T-helper 1 cell treated with Interleukin-12 subunit alpha and Interleukin-12 subunit beta and Interleukin-4 antibody, amounts not matched to agents 30 μg/mL and 1 μg/mL, for 36 hours (primary cell): ENCODE measurements at regions not wholly inside any gene's neighbourhood (a gene's known extent, or its start where the extent isn't known, plus 50 kb on each side); places are given as distances from the start of the nearest gene placed in this dataset.
"Not testable (repeated sequence)": the region's sequence is repeated elsewhere in the genome, so short reads cannot be mapped to it uniquely, and the experiment has no call there.

Experiments used
- H3K27ac Mint-ChIP-seq: one replicate; pipeline ENCODE4 v1.8.0; 2021; ENCODE audit warnings: mild to moderate bottlenecking, mixed read lengths
- H3K27me3 Mint-ChIP-seq: one replicate; pipeline ENCODE4 v1.8.0; 2021; ENCODE audit warnings: low read depth, mixed read lengths
- H3K36me3 Mint-ChIP-seq: one replicate; pipeline ENCODE4 v1.8.0; 2021; ENCODE audit warnings: low read depth, mixed read lengths
- H3K4me1 Mint-ChIP-seq: one replicate; pipeline ENCODE4 v1.8.0; 2021; ENCODE audit warnings: low read depth, mixed read lengths
- H3K4me3 Mint-ChIP-seq: one replicate; pipeline ENCODE4 v1.8.0; 2021; ENCODE audit warnings: mild to moderate bottlenecking, moderate library complexity, mixed read lengths
- H3K9me3 Mint-ChIP-seq: one replicate; pipeline ENCODE4 v1.8.0; 2021; ENCODE audit warnings: mixed read lengths

DNA sequence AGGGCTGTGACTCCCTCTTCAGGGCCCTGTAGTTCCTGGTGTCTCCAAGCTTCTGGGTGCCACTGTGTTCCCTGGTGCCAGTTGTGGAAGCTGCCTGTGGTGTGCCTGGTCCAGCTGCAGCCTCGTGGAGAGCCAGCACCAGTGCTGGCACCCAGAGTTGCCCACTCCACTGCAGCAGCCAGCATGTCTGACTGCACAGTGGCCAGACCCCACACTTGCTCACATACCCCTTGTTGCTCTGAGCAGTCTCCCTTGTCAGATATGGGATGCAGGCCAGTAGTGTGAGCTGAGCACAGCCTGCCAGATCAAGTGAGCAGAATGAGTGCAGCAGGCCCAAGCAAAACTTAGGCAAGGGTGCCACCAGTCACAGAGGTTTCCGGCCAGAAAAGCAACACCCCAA, 108.6 kb downstream of the ZMAT1 start:
- Mint-ChIP-seq H3K4me1 (no peaks in the 10 kb centered on the region), H3K27ac (no peak overlapping the region), H3K36me3 (no peaks in the 10 kb centered on the region), H3K27me3 (no peaks in the 10 kb centered on the region), H3K9me3 (no peaks in the 10 kb centered on the region), H3K4me3 (no peak overlapping the region)

DNA sequence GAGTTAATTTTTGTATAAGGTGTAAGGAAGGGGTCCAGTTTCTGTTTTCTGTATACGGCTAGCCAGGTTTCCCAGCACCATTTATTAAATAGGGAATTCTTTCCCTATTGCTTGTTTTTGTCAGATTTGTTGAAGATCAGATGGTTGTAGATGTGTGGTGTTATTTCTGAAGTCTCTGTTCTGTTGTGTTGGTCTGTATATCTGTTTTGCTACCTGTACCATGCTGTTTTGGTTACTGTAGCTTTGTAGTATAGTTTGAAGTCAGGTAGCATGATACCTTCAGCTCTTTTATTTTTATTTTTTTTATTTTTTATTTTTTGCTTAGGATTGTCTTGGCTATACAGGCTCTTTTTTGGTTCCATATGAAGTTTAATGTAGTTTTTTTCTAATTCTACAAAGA, 114.1 kb downstream of the ZMAT1 start:
- not testable (repeated sequence) for H3K36me3 Mint-ChIP-seq, H3K4me3 Mint-ChIP-seq, H3K27me3 Mint-ChIP-seq, H3K4me1 Mint-ChIP-seq, H3K27ac Mint-ChIP-seq, H3K9me3 Mint-ChIP-seq

DNA sequence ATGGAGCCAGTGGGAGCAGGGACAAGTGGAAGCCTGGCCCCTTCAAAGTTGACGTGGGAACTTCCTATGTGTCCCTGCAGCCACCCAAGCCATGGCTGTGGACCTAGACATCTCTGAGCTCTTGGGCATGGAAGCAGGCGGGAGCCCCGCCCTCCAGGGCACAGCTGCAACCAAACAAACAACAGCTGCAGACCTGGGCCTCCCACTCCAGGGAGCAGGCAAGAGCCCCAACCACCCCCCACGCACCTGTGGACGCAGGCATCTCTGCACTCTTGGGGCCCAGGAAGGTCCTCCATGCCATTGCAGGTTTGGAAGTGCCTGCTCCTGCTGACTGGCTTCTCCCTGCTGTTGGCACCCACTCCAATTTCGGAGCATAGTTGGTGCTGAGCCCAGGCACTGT, 118.6 kb downstream of the ZMAT1 start:
- Mint-ChIP-seq H3K4me3 (no peak overlapping the region), H3K36me3 (no peaks in the 10 kb centered on the region), H3K9me3 (no peaks in the 10 kb centered on the region), H3K27ac (no peak overlapping the region), H3K4me1 (no peaks in the 10 kb centered on the region), H3K27me3 (no peaks in the 10 kb centered on the region)

DNA sequence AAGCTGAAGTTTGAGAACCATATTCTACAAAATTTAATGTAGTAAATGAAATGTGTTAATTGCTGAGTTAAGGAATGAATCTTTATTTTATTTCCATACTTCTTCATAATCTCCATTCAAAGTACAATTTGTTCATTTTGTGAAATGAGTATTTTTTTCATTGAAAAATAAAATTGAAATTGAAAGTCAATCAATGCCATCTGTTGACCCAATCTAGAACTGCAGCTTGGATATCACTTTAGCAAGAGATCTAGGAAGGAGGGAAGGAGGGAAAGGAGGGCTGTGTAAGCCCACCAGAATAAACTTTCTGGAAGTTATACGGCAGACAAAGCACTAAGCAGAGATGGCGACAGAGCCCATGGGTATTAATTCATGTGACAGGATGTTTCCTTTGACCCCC, 128.4 kb downstream of the ZMAT1 start:
- peaks cover 3% of the 10 kb centered on the region for H3K4me1 Mint-ChIP-seq
- H3K36me3 Mint-ChIP-seq = no peaks in the 10 kb centered on the region
- no peak overlapping the region for H3K27ac Mint-ChIP-seq
- no peaks in the 10 kb centered on the region for H3K27me3 Mint-ChIP-seq
- no peak overlapping the region for H3K4me3 Mint-ChIP-seq
- no peaks in the 10 kb centered on the region for H3K9me3 Mint-ChIP-seq

DNA sequence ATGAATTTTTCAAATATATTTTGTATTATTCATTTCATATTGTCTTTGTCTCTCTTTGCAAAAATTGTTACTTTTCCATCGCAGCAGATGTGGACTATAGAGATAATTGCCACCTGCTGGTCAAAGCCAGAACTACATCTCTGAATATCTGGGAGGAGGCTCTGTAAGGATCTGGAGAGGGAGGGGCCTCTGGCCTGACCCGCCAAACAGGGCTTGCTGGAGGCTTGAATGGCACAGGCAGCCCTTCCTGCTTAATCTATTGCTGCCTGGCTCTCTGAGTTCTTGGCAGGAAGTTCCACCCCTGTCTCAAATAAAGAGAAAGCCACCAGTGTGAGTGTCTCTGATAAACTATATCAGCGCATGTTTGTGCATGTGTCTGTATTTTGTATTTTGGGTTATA, 132.4 kb downstream of the ZMAT1 start:
- H3K27ac Mint-ChIP-seq = no peak overlapping the region
- no peaks in the 10 kb centered on the region for H3K36me3 Mint-ChIP-seq
- H3K4me3 Mint-ChIP-seq = peak overlapping the region; percentile 58
- H3K4me1 Mint-ChIP-seq = peaks cover 3% of the 10 kb centered on the region
- no peaks in the 10 kb centered on the region for H3K27me3 Mint-ChIP-seq
- no peaks in the 10 kb centered on the region for H3K9me3 Mint-ChIP-seq

DNA sequence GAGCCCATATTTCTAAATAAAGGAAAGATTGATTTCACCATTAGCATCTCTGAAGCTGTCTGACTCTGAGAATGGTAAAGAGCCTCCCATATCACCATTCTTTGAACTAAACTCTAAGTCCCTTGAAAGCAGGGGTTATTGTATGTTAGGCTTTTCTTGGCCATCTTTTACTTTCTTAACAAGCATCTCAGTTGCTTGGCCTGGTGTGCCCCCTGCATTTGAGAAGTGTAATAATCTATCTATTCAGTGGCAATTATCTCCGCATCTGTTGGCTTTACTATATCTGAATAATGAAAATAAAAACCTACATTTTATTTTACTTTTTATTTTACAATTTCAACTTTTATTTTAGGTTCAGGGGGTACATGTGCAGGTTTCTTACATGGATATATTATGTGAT, 128.3 kb upstream of the ARMCX2 start:
- peaks cover 3% of the 10 kb centered on the region for H3K27me3 Mint-ChIP-seq
- H3K4me1 Mint-ChIP-seq = no peaks in the 10 kb centered on the region
- H3K9me3 Mint-ChIP-seq = no peaks in the 10 kb centered on the region
- H3K27ac Mint-ChIP-seq = no peak overlapping the region
- no peaks in the 10 kb centered on the region for H3K36me3 Mint-ChIP-seq
- no peak overlapping the region for H3K4me3 Mint-ChIP-seq

DNA sequence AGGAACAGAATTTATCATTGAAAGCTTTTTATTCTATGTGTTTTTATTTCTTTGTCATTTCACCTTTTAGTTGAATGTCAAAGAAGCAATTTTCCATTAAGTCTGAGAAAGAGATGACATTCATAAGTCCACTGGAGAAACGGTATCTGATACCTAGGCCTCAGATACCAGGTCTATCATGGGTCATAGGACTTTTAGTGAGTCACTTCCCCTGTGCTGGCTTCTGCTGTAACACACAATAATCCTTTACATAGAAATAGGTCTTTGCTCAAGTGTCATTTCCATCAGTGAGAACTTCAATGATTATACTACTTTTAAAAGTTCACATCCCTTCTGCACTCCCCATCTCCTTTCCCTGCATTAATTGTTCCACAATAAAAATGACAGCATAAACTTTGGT, 125.5 kb upstream of the ARMCX2 start:
- Mint-ChIP-seq H3K9me3 (no peaks in the 10 kb centered on the region), H3K4me3 (no peak overlapping the region), H3K27me3 (no peaks in the 10 kb centered on the region), H3K27ac (no peak overlapping the region), H3K4me1 (no peaks in the 10 kb centered on the region), H3K36me3 (no peaks in the 10 kb centered on the region)

DNA sequence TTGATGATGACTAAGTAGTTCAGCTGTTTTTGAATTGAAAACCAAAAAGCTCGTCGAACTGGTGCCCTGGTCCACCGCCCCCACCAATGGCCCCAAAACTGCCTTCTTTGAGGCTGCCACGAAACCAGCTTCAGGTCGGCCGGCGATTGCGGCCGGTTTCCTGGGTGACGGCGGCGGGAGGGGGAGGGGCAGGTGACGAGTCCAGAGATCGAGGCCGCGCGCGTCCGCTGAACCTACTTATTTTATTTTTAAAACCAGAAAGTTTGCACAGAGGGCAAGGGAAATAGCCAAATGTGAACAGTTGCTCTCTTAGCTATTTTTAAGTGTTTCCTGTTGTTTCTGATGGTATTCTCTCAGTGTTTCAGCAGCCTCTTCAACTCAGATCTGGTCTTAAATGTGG, 120.8 kb upstream of the ARMCX2 start:
- H3K4me3 Mint-ChIP-seq, H3K27ac Mint-ChIP-seq, H3K27me3 Mint-ChIP-seq, H3K36me3 Mint-ChIP-seq, H3K9me3 Mint-ChIP-seq, H3K4me1 Mint-ChIP-seq: not testable (repeated sequence)

DNA sequence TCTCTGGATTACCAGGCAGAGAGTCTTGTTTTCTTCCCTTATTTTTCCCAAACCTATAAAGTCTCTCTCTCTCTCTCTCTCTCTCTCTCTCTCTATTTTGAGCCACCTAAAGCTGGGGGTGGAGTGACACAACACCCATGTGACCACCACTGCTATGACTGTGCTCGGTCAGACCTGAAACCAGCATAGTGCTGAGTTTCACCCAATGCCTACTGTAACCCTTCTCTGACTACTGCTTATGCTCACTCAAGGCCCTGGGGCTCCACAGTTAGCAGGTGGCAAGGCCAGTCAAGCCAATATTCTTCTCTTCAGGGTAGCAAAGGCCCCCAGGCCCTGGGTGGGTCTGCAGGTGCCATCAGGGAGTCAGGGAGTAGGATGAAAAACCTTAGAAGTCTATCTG, 114.7 kb upstream of the ARMCX2 start:
- Mint-ChIP-seq H3K36me3 (no peaks in the 10 kb centered on the region), H3K4me1 (no peaks in the 10 kb centered on the region), H3K4me3 (no peak overlapping the region), H3K27ac (no peak overlapping the region), H3K27me3 (peaks cover 4% of the 10 kb centered on the region), H3K9me3 (no peaks in the 10 kb centered on the region)

DNA sequence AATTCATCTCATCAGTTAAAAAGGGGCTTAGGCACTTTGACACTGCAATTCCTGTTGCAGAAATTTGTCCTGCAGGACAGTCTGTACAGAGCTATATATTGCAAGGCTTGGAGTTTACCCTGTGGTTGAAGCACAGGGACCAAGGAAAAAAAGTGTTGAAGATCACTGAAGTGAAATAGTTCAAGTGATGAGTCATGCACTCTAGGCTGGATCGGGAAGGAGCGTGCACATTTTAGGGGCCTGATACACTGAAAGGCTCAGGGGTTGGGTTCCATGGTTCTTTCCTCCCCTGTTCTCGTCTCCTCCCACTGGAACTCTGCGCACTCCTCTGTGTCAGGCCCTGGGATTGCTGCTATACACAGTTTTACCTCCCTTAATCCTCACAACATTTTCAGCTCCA, 104.9 kb upstream of the ARMCX2 start:
- Mint-ChIP-seq H3K27me3 (peaks cover 4% of the 10 kb centered on the region), H3K9me3 (no peaks in the 10 kb centered on the region), H3K27ac (no peak overlapping the region), H3K36me3 (no peaks in the 10 kb centered on the region), H3K4me1 (no peaks in the 10 kb centered on the region), H3K4me3 (no peak overlapping the region)

DNA sequence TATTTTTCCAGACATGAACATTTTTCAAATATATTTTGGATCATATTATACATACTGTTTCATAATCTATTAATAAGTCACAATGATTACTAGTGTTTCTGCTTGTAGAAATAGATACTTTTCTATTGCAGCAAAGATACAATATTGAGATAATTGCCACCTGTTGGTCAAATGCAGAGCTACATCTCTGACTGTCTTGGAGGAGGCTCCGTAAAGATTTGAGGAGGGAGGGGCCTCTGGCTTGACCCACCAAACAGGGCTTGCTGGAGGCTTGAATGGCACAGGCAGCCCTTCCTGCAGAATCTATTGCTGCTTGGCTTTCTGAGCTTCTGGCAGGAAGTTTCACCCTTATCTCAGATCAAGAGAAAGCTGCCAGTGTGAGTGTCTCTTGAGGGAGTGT, 99.3 kb upstream of the ARMCX2 start:
- Mint-ChIP-seq H3K27ac (no peak overlapping the region), H3K27me3 (peaks cover 4% of the 10 kb centered on the region), H3K4me1 (no peaks in the 10 kb centered on the region), H3K9me3 (no peaks in the 10 kb centered on the region), H3K4me3 (no peak overlapping the region), H3K36me3 (no peaks in the 10 kb centered on the region)

DNA sequence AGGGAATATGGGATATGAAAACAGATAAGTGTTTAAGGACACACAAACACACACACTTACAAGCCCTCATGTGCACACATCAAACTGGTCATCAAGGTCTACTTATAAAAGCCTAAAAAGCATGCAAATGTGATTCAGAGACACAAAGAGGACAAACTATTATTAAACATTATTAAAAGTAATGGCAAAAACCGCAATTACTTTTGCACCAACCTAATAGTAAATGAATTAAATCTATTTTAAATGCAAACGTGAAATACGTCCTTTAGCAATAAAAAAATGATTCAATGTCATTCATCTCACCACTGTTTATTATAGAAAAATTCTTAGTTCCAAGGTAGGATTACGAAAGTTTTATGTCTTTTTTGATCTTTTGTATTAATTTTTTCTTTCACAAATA, 91.1 kb upstream of the ARMCX2 start:
- H3K4me1 Mint-ChIP-seq = no peaks in the 10 kb centered on the region

DNA sequence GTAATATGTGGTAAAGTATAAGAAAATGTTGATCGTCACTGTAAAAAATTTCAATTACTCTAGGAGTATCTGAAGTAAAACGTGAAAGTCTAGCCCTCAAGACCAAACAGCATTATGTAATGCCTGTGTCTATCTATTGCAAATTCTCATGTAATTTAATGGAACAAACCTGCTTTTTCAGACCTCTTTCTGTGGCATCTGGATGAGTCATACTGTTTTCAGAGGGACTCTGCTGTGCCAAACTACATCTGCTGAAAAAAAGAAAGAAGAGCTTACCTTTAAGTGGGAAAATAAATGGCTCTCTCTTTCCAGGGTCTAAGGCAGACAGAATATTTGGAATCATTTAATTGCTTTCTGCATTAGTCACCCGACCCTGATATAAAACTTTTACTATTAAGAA, 89.8 kb upstream of the ARMCX2 start:
- no peak overlapping the region for H3K4me3 Mint-ChIP-seq
- H3K36me3 Mint-ChIP-seq = no peaks in the 10 kb centered on the region
- no peaks in the 10 kb centered on the region for H3K9me3 Mint-ChIP-seq
- H3K27ac Mint-ChIP-seq = no peak overlapping the region
- peaks cover 3% of the 10 kb centered on the region for H3K27me3 Mint-ChIP-seq
- no peaks in the 10 kb centered on the region for H3K4me1 Mint-ChIP-seq

More for the DNA sequence above, 91.1 kb upstream of the ARMCX2 start:
- Mint-ChIP-seq H3K27ac (no peak overlapping the region), H3K4me3 (no peak overlapping the region), H3K36me3 (no peaks in the 10 kb centered on the region), H3K9me3 (no peaks in the 10 kb centered on the region), H3K27me3 (no peaks in the 10 kb centered on the region)

DNA sequence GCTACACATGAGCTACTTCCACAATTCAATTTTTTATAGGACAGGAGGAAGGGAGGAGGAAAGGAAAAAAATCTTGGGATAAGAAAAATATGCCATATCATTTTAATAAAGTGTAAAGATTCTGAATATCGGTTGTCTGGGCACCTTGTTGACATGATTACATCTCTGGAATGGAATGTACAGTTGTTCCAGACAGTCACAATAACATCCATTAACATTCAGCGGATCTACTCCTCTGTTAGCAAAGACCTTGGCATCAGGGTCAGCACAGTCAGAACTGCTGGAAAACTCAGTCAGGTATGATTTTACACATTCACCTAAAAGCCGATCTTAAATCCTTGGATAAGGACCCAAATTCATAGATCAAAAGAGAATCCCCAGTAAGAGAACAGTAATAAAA, 85.4 kb upstream of the ARMCX2 start:
- Mint-ChIP-seq H3K36me3 (no peaks in the 10 kb centered on the region), H3K9me3 (no peaks in the 10 kb centered on the region), H3K27me3 (peaks cover 6% of the 10 kb centered on the region), H3K27ac (no peak overlapping the region), H3K4me1 (no peaks in the 10 kb centered on the region), H3K4me3 (no peak overlapping the region)

DNA sequence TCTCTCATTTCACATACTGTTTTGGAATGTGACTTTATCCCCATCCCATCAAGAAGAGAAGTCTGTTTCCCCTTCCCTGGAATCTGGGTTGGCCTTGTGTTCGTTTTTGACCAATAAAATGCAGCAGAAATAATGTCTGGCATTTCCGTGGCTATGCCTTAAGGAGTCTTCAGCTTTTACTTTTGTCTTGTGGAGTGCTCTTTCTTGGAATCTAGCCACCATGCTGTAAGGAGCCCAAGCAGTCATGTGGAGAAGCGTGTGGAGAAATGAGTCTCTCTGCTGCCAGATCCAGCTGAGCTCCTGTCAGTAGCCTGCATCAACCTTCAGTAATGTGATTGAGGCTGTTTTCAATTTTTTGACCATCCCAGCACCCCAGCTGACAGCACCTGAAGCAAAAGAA, 84.4 kb upstream of the ARMCX2 start:
- Mint-ChIP-seq H3K27ac (no peak overlapping the region), H3K4me1 (no peaks in the 10 kb centered on the region), H3K27me3 (peaks cover 6% of the 10 kb centered on the region), H3K36me3 (no peaks in the 10 kb centered on the region), H3K9me3 (no peaks in the 10 kb centered on the region), H3K4me3 (no peak overlapping the region)

DNA sequence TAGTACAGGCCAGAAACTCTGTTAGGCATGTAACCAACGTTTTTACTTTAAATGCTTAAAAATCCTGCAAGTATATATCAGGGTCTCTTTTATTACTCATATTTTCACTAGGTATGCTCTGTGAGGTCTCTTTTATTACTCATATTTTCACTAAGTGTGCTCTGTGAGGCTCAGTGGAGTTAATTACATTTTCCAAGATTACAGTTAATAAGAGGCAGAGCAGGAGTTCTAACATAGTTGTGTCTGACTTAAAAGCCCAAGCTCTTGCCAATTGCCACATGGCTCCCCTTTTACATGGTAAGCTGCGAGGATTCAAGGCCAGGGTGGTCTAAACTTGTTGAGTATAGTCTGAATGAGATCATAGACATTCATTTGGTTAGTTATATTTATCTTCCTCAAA, 81.0 kb upstream of the ARMCX2 start:
- no peaks in the 10 kb centered on the region for H3K4me1 Mint-ChIP-seq
- peaks cover 6% of the 10 kb centered on the region for H3K27me3 Mint-ChIP-seq
- no peak overlapping the region for H3K27ac Mint-ChIP-seq
- H3K9me3 Mint-ChIP-seq = no peaks in the 10 kb centered on the region
- no peaks in the 10 kb centered on the region for H3K36me3 Mint-ChIP-seq
- no peak overlapping the region for H3K4me3 Mint-ChIP-seq
